ENCODE measurements at regions not wholly inside any gene's neighbourhood (a gene's known extent, or its start where the extent isn't known, plus 50 kb on each side); places are given as distances from the start of the nearest gene placed in this dataset.

GRCh38 chr2:53177327-53177726 lies 590.3 kb upstream of the CHAC2 start (continued):
- no peak for TF ChIP-seq EZH2 (IDR thresholded peaks at IDR 0.05; ENCODE audit: low read depth, unreplicated experiment)
- TF ChIP-seq STAT1 (IDR thresholded peaks at IDR 0.05; ENCODE audit: unreplicated experiment), result no peak
- no peak for TF ChIP-seq EZH2phosphoT487 (IDR thresholded peaks at IDR 0.05; ENCODE audit: unreplicated experiment)
- no peak for TF ChIP-seq REST (IDR thresholded peaks at IDR 0.05; ENCODE audit: unreplicated experiment)
- TF ChIP-seq ZNF114 (CRISPR knock-in tag; IDR thresholded peaks at IDR 0.05), result no peak
- TF ChIP-seq CREB1 (CRISPR knock-in tag; IDR thresholded peaks at IDR 0.05; ENCODE audit: low read depth), result no peak

GRCh38 chr2:53174539-53174938 lies 593.1 kb upstream of the CHAC2 start:
- H3K27ac ChIP-seq (ENCODE audit: low read depth), result no peak overlapping the region
- H3K4me1 ChIP-seq (ENCODE audit: insufficient read depth), result no peaks in the 10 kb centered on the region
- H3K27me3 ChIP-seq (ENCODE audit: insufficient read depth), result no peaks in the 10 kb centered on the region
- H3F3A ChIP-seq (replicated peaks; ENCODE audit: low read depth), result no peaks in the 10 kb centered on the region
- ATAC-seq, result no peak
- Mint-ChIP-seq H3K27me3 (ENCODE audit: insufficient read depth, low read depth, poor library complexity) (no peaks in the 10 kb centered on the region), H3K27ac (no peak overlapping the region), H3K4me3 (no peak overlapping the region), H3K36me3 (ENCODE audit: low read depth) (no peaks in the 10 kb centered on the region), H3K9me3 (no peaks in the 10 kb centered on the region), H3K4me1 (no peaks in the 10 kb centered on the region)
- no peaks in the 10 kb centered on the region for H4K20me1 ChIP-seq (replicated peaks; ENCODE audit: insufficient read depth)
- no peaks in the 10 kb centered on the region for H3K79me2 ChIP-seq (replicated peaks; ENCODE audit: insufficient read depth)
- H3K36me3 ChIP-seq (ENCODE audit: insufficient read depth), result no peaks in the 10 kb centered on the region
- no peak overlapping the region for H2AFZ ChIP-seq
- DNase-seq (ENCODE audit: low spot score), result no peak
- no peak overlapping the region for H3K4me2 ChIP-seq
- H3K9me2 ChIP-seq (ENCODE audit: insufficient read depth), result no peaks in the 10 kb centered on the region
- H3K4me3 ChIP-seq, result no peak overlapping the region
- TF ChIP-seq NANOG (IDR thresholded peaks at IDR 0.05; ENCODE audit: borderline replicate concordance) (no peak), EZH2 (IDR thresholded peaks at IDR 0.05; ENCODE audit: low read depth, unreplicated experiment) (no peak), STAT1 (IDR thresholded peaks at IDR 0.05; ENCODE audit: unreplicated experiment) (no peak), JUNB (IDR thresholded peaks at IDR 0.05; ENCODE audit: unreplicated experiment) (no peak), ZNF462 (CRISPR knock-in tag; IDR thresholded peaks at IDR 0.05) (no peak), CTCF (conservative IDR thresholded peaks at IDR 0.05; ENCODE audit: low read depth in 2 of 2) (no peak), ETS1 (IDR thresholded peaks at IDR 0.05) (no peak)

Data from GM23338 (cell line).